Activated CD4-positive, alpha-beta T cell treated with anti-CD3 and anti-CD28 coated beads, Interleukin-2, amount 10 ng/mL, durations not matched to agents 7 days and 5 days (primary cell): ENCODE measurements at regions not wholly inside any gene's neighbourhood (a gene's known extent, or its start where the extent isn't known, plus 50 kb on each side); places are given as distances from the start of the nearest gene placed in this dataset.
"Not testable (repeated sequence)": the region's sequence is repeated elsewhere in the genome, so short reads cannot be mapped to it uniquely, and the experiment has no call there.

Source experiments
- CTCF ChIA-PET: fragments of 350-600 bp; sonication (Branson Sonifier 250); formaldehyde crosslinking; loops from one replicate; lab custom pipeline; 2021; ENCODE audit warnings: antibody characterized with exemption; lab: Charles Lee
- POLR2A ChIA-PET: fragments of 350-600 bp; sonication (Branson Sonifier 250); formaldehyde crosslinking; loops from one replicate; lab custom pipeline; 2021; ENCODE audit warnings: antibody characterized with exemption; lab: Charles Lee
- DNase-seq: peaks from one replicate; pipeline ENCODE4 v3.0.0-alpha.2; 2020
- H3K27ac Mint-ChIP-seq: one replicate; pipeline ENCODE4 v1.8.0; 2021; ENCODE audit warnings: mild to moderate bottlenecking, moderate library complexity, mixed read lengths
- H3K27me3 Mint-ChIP-seq: one replicate; pipeline ENCODE4 v1.8.0; 2021; ENCODE audit warnings: mixed read lengths
- H3K36me3 Mint-ChIP-seq: one replicate; pipeline ENCODE4 v1.8.0; 2021; ENCODE audit warnings: low read depth, mixed read lengths
- H3K4me1 Mint-ChIP-seq: one replicate; pipeline ENCODE4 v1.8.0; 2021; ENCODE audit warnings: mixed read lengths
- H3K4me3 Mint-ChIP-seq: one replicate; pipeline ENCODE4 v1.8.0; 2021; ENCODE audit warnings: mild to moderate bottlenecking, moderate library complexity, mixed read lengths
- H3K9me3 Mint-ChIP-seq: one replicate; pipeline ENCODE4 v1.8.0; 2021; ENCODE audit warnings: mixed read lengths

- Mint-ChIP-seq H3K4me3 (no peak overlapping the region), H3K27ac (no peak overlapping the region), H3K4me1 (no peaks in the 10 kb centered on the region), H3K27me3 (no peaks in the 10 kb centered on the region), H3K9me3 (no peaks in the 10 kb centered on the region), H3K36me3 (no peaks in the 10 kb centered on the region)
- POLR2A ChIA-PET = no interaction called here
- no peak for DNase-seq
- CTCF ChIA-PET = no interaction called here
Observed at GRCh38 chr11:92053216-92053615, 171.4 kb upstream of the FAT3 start.

GRCh38 chr11:92050305-92050704 lies 174.3 kb upstream of the FAT3 start:
- DNase-seq = no peak
- no peaks in the 10 kb centered on the region for H3K27me3 Mint-ChIP-seq
- POLR2A ChIA-PET = interaction anchor here (0.6 kb wide), 1 partner anchor 877 kb away, joined by 8 read pairs; no protein-coding TSS in a partner anchor
- no peaks in the 10 kb centered on the region for H3K9me3 Mint-ChIP-seq
- CTCF ChIA-PET = no interaction called here
- no peak overlapping the region for H3K4me3 Mint-ChIP-seq
- H3K4me1 Mint-ChIP-seq = no peaks in the 10 kb centered on the region
- no peaks in the 10 kb centered on the region for H3K36me3 Mint-ChIP-seq
- H3K27ac Mint-ChIP-seq = no peak overlapping the region

- Mint-ChIP-seq H3K4me3 (no peak overlapping the region), H3K27ac (no peak overlapping the region), H3K9me3 (no peaks in the 10 kb centered on the region), H3K36me3 (no peaks in the 10 kb centered on the region), H3K4me1 (no peaks in the 10 kb centered on the region), H3K27me3 (no peaks in the 10 kb centered on the region)
- DNase-seq = no peak
- POLR2A ChIA-PET = no interaction called here
- CTCF ChIA-PET = no interaction called here
Observed at GRCh38 chr11:92048415-92048814, 176.2 kb upstream of the FAT3 start.

GRCh38 chr11:92046103-92046502 lies 178.5 kb upstream of the FAT3 start:
- Mint-ChIP-seq H3K27ac (no peak overlapping the region), H3K4me1 (no peaks in the 10 kb centered on the region), H3K4me3 (no peak overlapping the region), H3K9me3 (no peaks in the 10 kb centered on the region), H3K27me3 (no peaks in the 10 kb centered on the region), H3K36me3 (no peaks in the 10 kb centered on the region)
- no peak for DNase-seq
- ChIA-PET CTCF (no interaction called here), POLR2A (no interaction called here)

GRCh38 chr11:92045301-92045700 lies 179.3 kb upstream of the FAT3 start:
- CTCF ChIA-PET = no interaction called here
- DNase-seq = no peak
- POLR2A ChIA-PET = no interaction called here
- H3K9me3 Mint-ChIP-seq = no peaks in the 10 kb centered on the region
- H3K27me3 Mint-ChIP-seq = no peaks in the 10 kb centered on the region
- no peak overlapping the region for H3K4me3 Mint-ChIP-seq
- H3K36me3 Mint-ChIP-seq = no peaks in the 10 kb centered on the region
- no peak overlapping the region for H3K27ac Mint-ChIP-seq
- H3K4me1 Mint-ChIP-seq = no peaks in the 10 kb centered on the region

- Mint-ChIP-seq H3K36me3 (no peaks in the 10 kb centered on the region), H3K27ac (no peak overlapping the region), H3K4me3 (no peak overlapping the region), H3K9me3 (no peaks in the 10 kb centered on the region), H3K4me1 (no peaks in the 10 kb centered on the region), H3K27me3 (no peaks in the 10 kb centered on the region)
- DNase-seq = no peak
- CTCF ChIA-PET = no interaction called here
- POLR2A ChIA-PET = no interaction called here
Observed at GRCh38 chr11:92035488-92035887, 189.1 kb upstream of the FAT3 start.

GRCh38 chr11:92027136-92027535 lies 197.5 kb upstream of the FAT3 start:
- H3K4me1 Mint-ChIP-seq, CTCF ChIA-PET, H3K36me3 Mint-ChIP-seq, H3K4me3 Mint-ChIP-seq, H3K9me3 Mint-ChIP-seq, H3K27me3 Mint-ChIP-seq, DNase-seq, POLR2A ChIA-PET, H3K27ac Mint-ChIP-seq: not testable (repeated sequence)

GRCh38 chr11:92026664-92027063 lies 198.0 kb upstream of the FAT3 start:
- no peak overlapping the region for H3K27ac Mint-ChIP-seq
- no peaks in the 10 kb centered on the region for H3K4me1 Mint-ChIP-seq
- POLR2A ChIA-PET = no interaction called here

GRCh38 chr11:92024788-92025187 lies 199.8 kb upstream of the FAT3 start:
- Mint-ChIP-seq H3K36me3 (no peaks in the 10 kb centered on the region), H3K9me3 (peaks cover 4% of the 10 kb centered on the region), H3K4me3 (no peak overlapping the region), H3K27ac (no peak overlapping the region), H3K27me3 (no peaks in the 10 kb centered on the region), H3K4me1 (no peaks in the 10 kb centered on the region)
- DNase-seq = no peak
- ChIA-PET CTCF (no interaction called here), POLR2A (no interaction called here)

More at GRCh38 chr11:92026664-92027063, 198.0 kb upstream of the FAT3 start:
- CTCF ChIA-PET = no interaction called here
- Mint-ChIP-seq H3K36me3 (no peaks in the 10 kb centered on the region), H3K4me3 (no peak overlapping the region), H3K27me3 (no peaks in the 10 kb centered on the region), H3K9me3 (peaks cover 4% of the 10 kb centered on the region)
- no peak for DNase-seq

- Mint-ChIP-seq H3K36me3 (no peaks in the 10 kb centered on the region), H3K27ac (no peak overlapping the region), H3K9me3 (peaks cover 6% of the 10 kb centered on the region), H3K4me3 (no peak overlapping the region), H3K4me1 (no peaks in the 10 kb centered on the region), H3K27me3 (no peaks in the 10 kb centered on the region)
- DNase-seq = no peak
- POLR2A ChIA-PET = no interaction called here
- CTCF ChIA-PET = no interaction called here
Observed at GRCh38 chr11:92022499-92022898, 202.1 kb upstream of the FAT3 start.

- Mint-ChIP-seq H3K4me1 (no peaks in the 10 kb centered on the region), H3K27ac (no peak overlapping the region), H3K36me3 (no peaks in the 10 kb centered on the region), H3K9me3 (peaks cover 5% of the 10 kb centered on the region), H3K27me3 (no peaks in the 10 kb centered on the region), H3K4me3 (no peak overlapping the region)
- ChIA-PET CTCF (no interaction called here), POLR2A (no interaction called here)
- DNase-seq = no peak
Observed at GRCh38 chr11:92018332-92018731, 206.3 kb upstream of the FAT3 start.

- CTCF ChIA-PET = no interaction called here
- Mint-ChIP-seq H3K36me3 (no peaks in the 10 kb centered on the region), H3K4me1 (no peaks in the 10 kb centered on the region), H3K27me3 (no peaks in the 10 kb centered on the region), H3K27ac (no peak overlapping the region), H3K9me3 (peaks cover 2% of the 10 kb centered on the region), H3K4me3 (no peak overlapping the region)
- DNase-seq = no peak
- POLR2A ChIA-PET = no interaction called here
Observed at GRCh38 chr11:92008249-92008648, 216.4 kb upstream of the FAT3 start.

GRCh38 chr11:92002568-92002967 lies 222.1 kb upstream of the FAT3 start:
- no peaks in the 10 kb centered on the region for H3K27me3 Mint-ChIP-seq
- CTCF ChIA-PET = no interaction called here

GRCh38 chr11:91998481-91998880 lies 226.1 kb upstream of the FAT3 start:
- no peaks in the 10 kb centered on the region for H3K27me3 Mint-ChIP-seq
- ChIA-PET CTCF (no interaction called here), POLR2A (no interaction called here)
- H3K27ac Mint-ChIP-seq = no peak overlapping the region
- H3K4me3 Mint-ChIP-seq = no peak overlapping the region
- no peaks in the 10 kb centered on the region for H3K36me3 Mint-ChIP-seq
- no peaks in the 10 kb centered on the region for H3K9me3 Mint-ChIP-seq
- no peak for DNase-seq
- no peaks in the 10 kb centered on the region for H3K4me1 Mint-ChIP-seq

More at GRCh38 chr11:92002568-92002967, 222.1 kb upstream of the FAT3 start:
- Mint-ChIP-seq H3K36me3 (no peaks in the 10 kb centered on the region), H3K4me1 (no peaks in the 10 kb centered on the region), H3K4me3 (no peak overlapping the region), H3K27ac (no peak overlapping the region), H3K9me3 (peaks cover 2% of the 10 kb centered on the region)
- POLR2A ChIA-PET = no interaction called here
- DNase-seq = no peak
